HEK293 (cell line): ENCODE measurements at regions not wholly inside any gene's neighbourhood (a gene's known extent, or its start where the extent isn't known, plus 50 kb on each side); places are given as distances from the start of the nearest gene placed in this dataset.

Experiments used
- KLF16 ChIP-seq: fragments of 450-650 bp; formaldehyde crosslinking; IDR thresholded peaks from 2 replicates; pipeline ENCODE4 v1.5.1; 2017; ENCODE audit warnings: missing biosample characterization, missing genetic modification characterization
- SCRT2 ChIP-seq: fragments of 450-650 bp; formaldehyde crosslinking; IDR thresholded peaks from 2 replicates; pipeline ENCODE4 v1.5.1; 2016; ENCODE audit warnings: missing biosample characterization, missing genetic modification characterization
- TCF7L2 ChIP-seq: IDR thresholded peaks from 2 replicates; pipeline ENCODE4 v1.6.1; 2011; ENCODE audit warnings: low read depth, mild to moderate bottlenecking, inconsistent platforms, low read length, moderate library complexity, borderline replicate concordance
- YY1 ChIP-seq: fragments of 450-650 bp; formaldehyde crosslinking; IDR thresholded peaks from 2 replicates; pipeline ENCODE4 v1.5.1; 2018; ENCODE audit warnings: missing biosample characterization, missing genetic modification characterization
- ZNF521 ChIP-seq: fragments of 450-650 bp; formaldehyde crosslinking; IDR thresholded peaks from 2 replicates; pipeline ENCODE4 v1.5.1; 2017; ENCODE audit warnings: missing biosample characterization, mild to moderate bottlenecking, missing genetic modification characterization
- ZNF776 ChIP-seq: fragments of 450-650 bp; formaldehyde crosslinking; IDR thresholded peaks from 2 replicates; pipeline ENCODE4 v1.5.0; 2017; ENCODE audit warnings: missing biosample characterization, missing genetic modification characterization, borderline replicate concordance
- TF ChIP-seq, protein P1 (sequence below): sonication (generic); formaldehyde crosslinking; IDR thresholded peaks from 2 replicates; pipeline ENCODE4 v1.8.1; 2022; ENCODE audit warnings: mild to moderate bottlenecking, moderate library complexity, missing genetic modification reagents
- TF ChIP-seq, protein P2 (sequence below): fragments of 450-650 bp; formaldehyde crosslinking; IDR thresholded peaks from 2 replicates; pipeline ENCODE4 v1.5.1; 2016; ENCODE audit warnings: missing biosample characterization, missing genetic modification characterization
- TF ChIP-seq, protein P3 (sequence below): fragments of 450-650 bp; formaldehyde crosslinking; conservative IDR thresholded peaks from 2 replicates; pipeline ENCODE4 v1.5.1; 2016; ENCODE audit warnings: low read depth, missing biosample characterization, missing genetic modification characterization
- TF ChIP-seq, protein P4 (sequence below): fragments of 450-650 bp; formaldehyde crosslinking; IDR thresholded peaks from 2 replicates; pipeline ENCODE4 v1.5.1; 2016; ENCODE audit warnings: missing biosample characterization, missing genetic modification characterization
- TF ChIP-seq, protein P5 (sequence below): fragments of 450-650 bp; formaldehyde crosslinking; IDR thresholded peaks from 2 replicates; pipeline ENCODE4 v1.5.1; 2017; ENCODE audit warnings: missing biosample characterization, mild to moderate bottlenecking, missing genetic modification characterization, moderate library complexity

DNA sequence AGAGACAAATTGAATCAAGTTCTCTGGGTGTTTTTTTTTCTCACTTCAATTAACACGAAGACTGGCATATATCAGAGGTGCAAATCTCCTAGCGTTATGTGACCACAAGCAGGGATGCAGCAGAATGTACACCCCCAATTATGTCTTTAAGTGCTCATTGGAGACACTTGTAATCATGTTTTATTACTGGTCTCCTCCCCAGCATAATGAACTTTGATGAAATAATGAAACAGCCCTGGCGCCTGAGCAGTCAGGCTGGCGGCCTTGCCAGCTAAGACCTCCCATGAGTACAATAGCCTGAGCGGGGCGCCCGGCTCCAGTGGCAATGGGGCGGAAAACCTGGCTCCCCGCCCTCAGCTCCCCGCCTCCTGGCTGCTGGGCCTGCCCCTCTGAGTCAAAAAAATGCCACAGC is 209.4 kb upstream of the MSX2 start:
- TF ChIP-seq, protein P1, sequence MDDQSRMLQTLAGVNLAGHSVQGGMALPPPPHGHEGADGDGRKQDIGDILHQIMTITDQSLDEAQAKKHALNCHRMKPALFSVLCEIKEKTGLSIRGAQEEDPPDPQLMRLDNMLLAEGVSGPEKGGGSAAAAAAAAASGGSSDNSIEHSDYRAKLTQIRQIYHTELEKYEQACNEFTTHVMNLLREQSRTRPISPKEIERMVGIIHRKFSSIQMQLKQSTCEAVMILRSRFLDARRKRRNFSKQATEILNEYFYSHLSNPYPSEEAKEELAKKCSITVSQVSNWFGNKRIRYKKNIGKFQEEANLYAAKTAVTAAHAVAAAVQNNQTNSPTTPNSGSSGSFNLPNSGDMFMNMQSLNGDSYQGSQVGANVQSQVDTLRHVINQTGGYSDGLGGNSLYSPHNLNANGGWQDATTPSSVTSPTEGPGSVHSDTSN (CRISPR knock-in tag): no peak
- TF ChIP-seq, protein P2, sequence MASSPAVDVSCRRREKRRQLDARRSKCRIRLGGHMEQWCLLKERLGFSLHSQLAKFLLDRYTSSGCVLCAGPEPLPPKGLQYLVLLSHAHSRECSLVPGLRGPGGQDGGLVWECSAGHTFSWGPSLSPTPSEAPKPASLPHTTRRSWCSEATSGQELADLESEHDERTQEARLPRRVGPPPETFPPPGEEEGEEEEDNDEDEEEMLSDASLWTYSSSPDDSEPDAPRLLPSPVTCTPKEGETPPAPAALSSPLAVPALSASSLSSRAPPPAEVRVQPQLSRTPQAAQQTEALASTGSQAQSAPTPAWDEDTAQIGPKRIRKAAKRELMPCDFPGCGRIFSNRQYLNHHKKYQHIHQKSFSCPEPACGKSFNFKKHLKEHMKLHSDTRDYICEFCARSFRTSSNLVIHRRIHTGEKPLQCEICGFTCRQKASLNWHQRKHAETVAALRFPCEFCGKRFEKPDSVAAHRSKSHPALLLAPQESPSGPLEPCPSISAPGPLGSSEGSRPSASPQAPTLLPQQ (tag by site-specific recombination): no peak
- TF ChIP-seq, protein P3, sequence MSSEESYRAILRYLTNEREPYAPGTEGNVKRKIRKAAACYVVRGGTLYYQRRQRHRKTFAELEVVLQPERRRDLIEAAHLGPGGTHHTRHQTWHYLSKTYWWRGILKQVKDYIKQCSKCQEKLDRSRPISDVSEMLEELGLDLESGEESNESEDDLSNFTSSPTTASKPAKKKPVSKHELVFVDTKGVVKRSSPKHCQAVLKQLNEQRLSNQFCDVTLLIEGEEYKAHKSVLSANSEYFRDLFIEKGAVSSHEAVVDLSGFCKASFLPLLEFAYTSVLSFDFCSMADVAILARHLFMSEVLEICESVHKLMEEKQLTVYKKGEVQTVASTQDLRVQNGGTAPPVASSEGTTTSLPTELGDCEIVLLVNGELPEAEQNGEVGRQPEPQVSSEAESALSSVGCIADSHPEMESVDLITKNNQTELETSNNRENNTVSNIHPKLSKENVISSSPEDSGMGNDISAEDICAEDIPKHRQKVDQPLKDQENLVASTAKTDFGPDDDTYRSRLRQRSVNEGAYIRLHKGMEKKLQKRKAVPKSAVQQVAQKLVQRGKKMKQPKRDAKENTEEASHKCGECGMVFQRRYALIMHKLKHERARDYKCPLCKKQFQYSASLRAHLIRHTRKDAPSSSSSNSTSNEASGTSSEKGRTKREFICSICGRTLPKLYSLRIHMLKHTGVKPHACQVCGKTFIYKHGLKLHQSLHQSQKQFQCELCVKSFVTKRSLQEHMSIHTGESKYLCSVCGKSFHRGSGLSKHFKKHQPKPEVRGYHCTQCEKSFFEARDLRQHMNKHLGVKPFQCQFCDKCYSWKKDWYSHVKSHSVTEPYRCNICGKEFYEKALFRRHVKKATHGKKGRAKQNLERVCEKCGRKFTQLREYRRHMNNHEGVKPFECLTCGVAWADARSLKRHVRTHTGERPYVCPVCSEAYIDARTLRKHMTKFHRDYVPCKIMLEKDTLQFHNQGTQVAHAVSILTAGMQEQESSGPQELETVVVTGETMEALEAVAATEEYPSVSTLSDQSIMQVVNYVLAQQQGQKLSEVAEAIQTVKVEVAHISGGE: no peak
- no peak for TF ChIP-seq SCRT2 (tag by site-specific recombination)
- peak; percentile 79; the same call in 1 of the 2 replicates for TF ChIP-seq TCF7L2
- no peak for TF ChIP-seq ZNF521 (tag by site-specific recombination)
- TF ChIP-seq ZNF776 (tag by site-specific recombination): no peak
- TF ChIP-seq KLF16: no peak
- TF ChIP-seq, protein P4, sequence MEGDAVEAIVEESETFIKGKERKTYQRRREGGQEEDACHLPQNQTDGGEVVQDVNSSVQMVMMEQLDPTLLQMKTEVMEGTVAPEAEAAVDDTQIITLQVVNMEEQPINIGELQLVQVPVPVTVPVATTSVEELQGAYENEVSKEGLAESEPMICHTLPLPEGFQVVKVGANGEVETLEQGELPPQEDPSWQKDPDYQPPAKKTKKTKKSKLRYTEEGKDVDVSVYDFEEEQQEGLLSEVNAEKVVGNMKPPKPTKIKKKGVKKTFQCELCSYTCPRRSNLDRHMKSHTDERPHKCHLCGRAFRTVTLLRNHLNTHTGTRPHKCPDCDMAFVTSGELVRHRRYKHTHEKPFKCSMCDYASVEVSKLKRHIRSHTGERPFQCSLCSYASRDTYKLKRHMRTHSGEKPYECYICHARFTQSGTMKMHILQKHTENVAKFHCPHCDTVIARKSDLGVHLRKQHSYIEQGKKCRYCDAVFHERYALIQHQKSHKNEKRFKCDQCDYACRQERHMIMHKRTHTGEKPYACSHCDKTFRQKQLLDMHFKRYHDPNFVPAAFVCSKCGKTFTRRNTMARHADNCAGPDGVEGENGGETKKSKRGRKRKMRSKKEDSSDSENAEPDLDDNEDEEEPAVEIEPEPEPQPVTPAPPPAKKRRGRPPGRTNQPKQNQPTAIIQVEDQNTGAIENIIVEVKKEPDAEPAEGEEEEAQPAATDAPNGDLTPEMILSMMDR (tag by site-specific recombination): no peak
- TF ChIP-seq YY1 (tag by site-specific recombination): no peak
- TF ChIP-seq, protein P5, sequence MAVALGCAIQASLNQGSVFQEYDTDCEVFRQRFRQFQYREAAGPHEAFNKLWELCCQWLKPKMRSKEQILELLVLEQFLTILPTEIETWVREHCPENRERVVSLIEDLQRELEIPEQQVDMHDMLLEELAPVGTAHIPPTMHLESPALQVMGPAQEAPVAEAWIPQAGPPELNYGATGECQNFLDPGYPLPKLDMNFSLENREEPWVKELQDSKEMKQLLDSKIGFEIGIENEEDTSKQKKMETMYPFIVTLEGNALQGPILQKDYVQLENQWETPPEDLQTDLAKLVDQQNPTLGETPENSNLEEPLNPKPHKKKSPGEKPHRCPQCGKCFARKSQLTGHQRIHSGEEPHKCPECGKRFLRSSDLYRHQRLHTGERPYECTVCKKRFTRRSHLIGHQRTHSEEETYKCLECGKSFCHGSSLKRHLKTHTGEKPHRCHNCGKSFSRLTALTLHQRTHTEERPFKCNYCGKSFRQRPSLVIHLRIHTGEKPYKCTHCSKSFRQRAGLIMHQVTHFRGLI (tag by site-specific recombination): no peak
